ENCODE measurements at regions not wholly inside any gene's neighbourhood (a gene's known extent, or its start where the extent isn't known, plus 50 kb on each side); places are given as distances from the start of the nearest gene placed in this dataset.
A peak's percentile ranks its signal among the peaks of the same experiment; 100 is the strongest.

DNA sequence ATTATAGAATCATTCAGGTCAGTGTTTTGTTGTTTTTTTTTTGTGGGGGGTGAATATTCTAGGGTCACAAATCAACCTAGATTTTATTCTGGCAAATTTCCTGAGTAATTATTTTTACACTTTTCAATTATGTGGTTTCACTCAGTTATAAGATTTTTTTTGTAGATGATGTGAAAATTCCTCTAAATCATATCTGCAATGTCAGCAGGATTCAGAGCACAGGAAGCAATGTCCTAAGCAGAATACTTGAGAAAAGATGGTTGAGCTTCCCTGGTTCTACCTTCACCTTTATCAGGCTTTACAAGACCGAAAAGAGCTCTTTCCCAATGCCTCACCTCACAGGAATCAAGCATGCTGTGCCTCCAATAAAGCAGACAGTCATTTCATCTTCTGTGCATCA, 124.3 kb downstream of the SLC41A2 start:
- no peak overlapping the region for H3K4me3 ChIP-seq (ENCODE audit: low read depth, low read length)
- DNase-seq (ENCODE audit: low read depth): no peak
- TF ChIP-seq, protein P1, sequence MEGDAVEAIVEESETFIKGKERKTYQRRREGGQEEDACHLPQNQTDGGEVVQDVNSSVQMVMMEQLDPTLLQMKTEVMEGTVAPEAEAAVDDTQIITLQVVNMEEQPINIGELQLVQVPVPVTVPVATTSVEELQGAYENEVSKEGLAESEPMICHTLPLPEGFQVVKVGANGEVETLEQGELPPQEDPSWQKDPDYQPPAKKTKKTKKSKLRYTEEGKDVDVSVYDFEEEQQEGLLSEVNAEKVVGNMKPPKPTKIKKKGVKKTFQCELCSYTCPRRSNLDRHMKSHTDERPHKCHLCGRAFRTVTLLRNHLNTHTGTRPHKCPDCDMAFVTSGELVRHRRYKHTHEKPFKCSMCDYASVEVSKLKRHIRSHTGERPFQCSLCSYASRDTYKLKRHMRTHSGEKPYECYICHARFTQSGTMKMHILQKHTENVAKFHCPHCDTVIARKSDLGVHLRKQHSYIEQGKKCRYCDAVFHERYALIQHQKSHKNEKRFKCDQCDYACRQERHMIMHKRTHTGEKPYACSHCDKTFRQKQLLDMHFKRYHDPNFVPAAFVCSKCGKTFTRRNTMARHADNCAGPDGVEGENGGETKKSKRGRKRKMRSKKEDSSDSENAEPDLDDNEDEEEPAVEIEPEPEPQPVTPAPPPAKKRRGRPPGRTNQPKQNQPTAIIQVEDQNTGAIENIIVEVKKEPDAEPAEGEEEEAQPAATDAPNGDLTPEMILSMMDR (IDR thresholded peaks at IDR 0.05; ENCODE audit: insufficient read depth, low read depth, low read length): no peak

DNA sequence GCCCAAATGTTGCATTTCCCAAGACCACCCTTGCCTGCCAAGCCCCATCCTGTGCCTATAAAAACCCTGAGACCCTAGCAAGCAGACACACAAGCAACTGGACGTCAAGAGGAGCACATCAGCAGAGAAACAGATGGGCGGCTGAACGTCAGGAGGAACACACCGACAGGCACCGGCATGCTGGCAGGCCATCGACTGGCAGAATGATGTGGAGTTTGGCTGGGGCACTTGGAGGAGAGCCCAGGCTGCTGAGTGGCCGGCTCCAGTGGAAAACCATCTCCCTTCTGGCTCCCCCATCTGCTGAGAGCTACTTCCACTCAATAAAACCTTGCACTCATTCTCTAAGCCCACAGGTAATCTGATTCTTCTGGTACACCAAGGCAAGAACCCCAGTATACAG, 130.1 kb downstream of the SLC41A2 start:
- H3K4me3 ChIP-seq (ENCODE audit: low read depth, low read length): no peak overlapping the region
- TF ChIP-seq, protein P1 (IDR thresholded peaks at IDR 0.05; ENCODE audit: insufficient read depth, low read depth, low read length): no peak
- DNase-seq (ENCODE audit: low read depth): no peak

DNA sequence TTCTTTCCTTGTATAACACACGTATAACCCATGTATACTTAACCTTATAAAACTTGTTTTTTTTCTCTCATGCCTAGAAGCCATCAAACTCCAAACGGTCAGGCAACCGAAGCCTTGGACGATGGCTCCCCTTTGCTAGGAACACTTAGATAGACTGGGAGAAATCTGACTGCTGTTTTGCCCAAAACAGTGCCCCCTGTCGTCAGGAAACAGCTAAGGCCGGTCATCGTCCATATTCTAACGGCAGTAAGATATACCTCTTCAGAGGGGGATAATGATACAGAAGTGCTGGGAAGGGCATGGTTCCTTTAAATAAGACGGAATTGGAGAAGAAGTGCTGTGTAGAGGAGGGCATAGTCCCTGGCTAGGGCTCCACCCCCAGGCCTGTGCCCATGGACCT, 130.5 kb downstream of the SLC41A2 start:
- DNase-seq (ENCODE audit: low read depth): peak; percentile 10
- no peak overlapping the region for H3K4me3 ChIP-seq (ENCODE audit: low read depth, low read length)
- TF ChIP-seq, protein P1 (IDR thresholded peaks at IDR 0.05; ENCODE audit: insufficient read depth, low read depth, low read length): peak; percentile 48

DNA sequence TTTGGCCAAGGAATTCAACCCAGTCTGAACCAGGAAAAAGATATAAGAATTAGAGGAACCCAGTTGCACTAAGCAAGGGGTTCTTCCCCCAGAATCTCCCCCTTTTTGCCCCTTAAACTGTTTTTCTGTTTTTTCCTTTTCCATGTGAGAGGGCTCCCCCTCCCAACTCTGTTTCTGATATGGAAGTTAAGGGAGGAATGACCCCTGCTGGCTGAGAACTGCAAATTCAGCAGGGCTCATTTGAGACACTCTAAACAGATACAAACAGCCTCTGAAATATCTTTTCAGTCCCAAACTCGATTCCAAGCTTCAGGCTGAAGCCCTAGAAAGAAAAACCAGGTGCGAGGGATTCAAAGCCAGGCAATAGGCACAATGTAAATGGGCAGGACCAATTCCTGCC, 132.7 kb downstream of the SLC41A2 start:
- TF ChIP-seq, protein P1 (IDR thresholded peaks at IDR 0.05; ENCODE audit: insufficient read depth, low read depth, low read length): peak; percentile 47
- no peak overlapping the region for H3K4me3 ChIP-seq (ENCODE audit: low read depth, low read length)
- DNase-seq (ENCODE audit: low read depth): peak; percentile 17

DNA sequence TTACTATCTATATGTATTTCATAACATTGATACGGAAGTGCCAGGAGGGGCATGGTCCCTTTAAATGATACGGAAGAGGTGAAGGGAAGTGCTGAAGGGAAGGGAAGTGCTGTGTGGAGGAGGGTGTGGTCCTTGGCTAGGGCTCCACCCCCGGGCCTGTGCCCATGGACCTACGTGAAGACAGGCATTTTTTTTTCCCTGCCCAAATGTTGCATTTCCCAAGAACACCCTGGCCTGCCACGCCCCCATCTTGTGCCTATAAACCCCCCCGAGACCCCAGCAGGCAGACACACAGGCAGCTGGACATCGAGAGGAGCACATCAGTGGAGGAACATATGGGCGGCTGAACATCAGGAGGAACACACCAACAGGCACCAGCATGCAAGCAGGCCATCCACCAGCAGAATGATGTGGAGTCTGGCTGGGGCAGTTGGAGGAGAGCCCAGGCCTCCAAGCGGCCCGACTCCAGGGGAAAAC, 134.1 kb downstream of the SLC41A2 start:
- TF ChIP-seq, protein P1 (IDR thresholded peaks at IDR 0.05; ENCODE audit: insufficient read depth, low read depth, low read length): no peak
- no peak overlapping the region for H3K4me3 ChIP-seq (ENCODE audit: low read depth, low read length)
- DNase-seq (ENCODE audit: low read depth): no peak

DNA sequence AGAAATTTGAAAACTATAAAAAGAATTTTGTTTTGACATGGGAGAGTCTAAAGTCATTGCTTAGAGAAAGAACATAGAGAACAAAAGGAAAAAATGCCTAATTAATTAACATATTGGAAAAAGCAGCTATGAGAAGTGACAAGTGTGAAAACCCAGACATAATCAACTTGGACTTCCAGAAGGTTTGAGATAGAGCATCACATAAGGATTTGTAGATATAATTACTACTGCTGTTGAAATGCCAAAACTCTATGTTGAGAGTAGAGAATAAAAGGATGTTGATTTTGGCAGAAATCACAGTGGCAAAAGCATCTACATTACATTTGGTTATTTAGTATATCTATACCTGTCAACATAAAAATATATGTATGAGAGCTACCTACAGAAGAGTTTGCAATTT, 135.1 kb downstream of the SLC41A2 start:
- TF ChIP-seq, protein P1 (IDR thresholded peaks at IDR 0.05; ENCODE audit: insufficient read depth, low read depth, low read length): no peak
- DNase-seq (ENCODE audit: low read depth): no peak
- no peak overlapping the region for H3K4me3 ChIP-seq (ENCODE audit: low read depth, low read length)

DNA sequence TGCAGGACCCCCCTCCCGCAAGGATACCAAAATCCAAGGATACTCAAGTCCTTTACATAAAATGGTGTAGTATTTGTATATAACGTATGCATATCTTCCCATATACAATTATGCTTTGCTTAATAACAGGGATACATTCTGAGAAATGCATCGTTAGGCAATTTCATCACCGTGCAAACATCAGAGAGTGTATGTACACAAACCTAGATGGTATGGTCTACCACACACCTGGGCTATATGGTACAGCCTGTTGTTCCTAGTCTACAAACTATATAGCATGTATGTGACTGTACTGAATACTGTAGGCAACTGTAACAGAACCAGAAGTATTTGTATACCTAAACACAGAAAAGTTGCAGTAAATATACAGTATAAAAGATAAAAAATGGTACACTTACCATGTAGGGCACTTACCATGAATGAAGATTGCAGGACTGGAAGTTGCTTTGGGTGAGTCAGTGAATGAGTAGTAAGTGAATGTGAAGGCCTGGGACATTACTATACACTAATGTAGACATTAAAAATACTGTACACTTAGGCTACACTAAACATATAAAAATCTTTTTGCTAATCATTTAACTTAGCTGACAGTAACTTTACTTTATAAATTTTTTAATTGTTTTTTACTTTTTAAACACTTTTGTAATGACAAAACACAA, 141.1 kb downstream of the SLC41A2 start:
- no peak for DNase-seq (ENCODE audit: low read depth)
- H3K4me3 ChIP-seq (ENCODE audit: low read depth, low read length): no peak overlapping the region
- TF ChIP-seq, protein P1 (IDR thresholded peaks at IDR 0.05; ENCODE audit: insufficient read depth, low read depth, low read length): no peak
